Left lung (tissue), 4 donors: ENCODE measurements at regions not wholly inside any gene's neighbourhood (a gene's known extent, or its start where the extent isn't known, plus 50 kb on each side); places are given as distances from the start of the nearest gene placed in this dataset.

Experiments
- ATAC-seq: fragments of 200-7000 bp; cut with Tn5 transposase; one replicate; pipeline ENCODE4 v1.9.1; 2020; ENCODE audit warnings: moderate library complexity
- DNase-seq, 4 donors: peaks; one replicate each; pipeline ENCODE4 v3.0.0-alpha.2; 2013 to 2020
- H3K27ac ChIP-seq, 2 donors: fragments of 200-600 bp; sonication (generic) in 1 of 2; one replicate each; pipeline versions ENCODE4 v1.5.0 to v1.8.0; 2020 to 2021
- H3K27me3 ChIP-seq, 2 donors: fragments of 200-600 bp; sonication (generic) in 1 of 2; one replicate each; pipeline versions ENCODE4 v1.5.0 to v1.8.0; 2020 to 2021
- H3K36me3 ChIP-seq, 2 donors: fragments of 200-600 bp; sonication (generic) in 1 of 2; one replicate each; pipeline versions ENCODE4 v1.5.0 to v1.8.0; 2020 to 2021
- H3K4me1 ChIP-seq, 2 donors: fragments of 200-600 bp; one replicate each; pipeline ENCODE4 v1.8.0; 2021
- H3K4me3 ChIP-seq, 2 donors: fragments of 200-600 bp; sonication (generic) in 1 of 2; one replicate each; pipeline versions ENCODE4 v1.5.0 to v1.8.0; 2020 to 2021; ENCODE audit warnings: mild to moderate bottlenecking in 1 of 2
- H3K9me3 ChIP-seq, 2 donors: fragments of 200-600 bp; sonication (generic) in 1 of 2; one replicate each; pipeline versions ENCODE4 v1.5.0 to v1.8.0; 2020 to 2021
- intact Hi-C, 2 donors: fragments of 100-400 bp; cut with DNase I; formaldehyde crosslinking; loops; one replicate each; pipeline versions ENCODE4 v1.11.2 to v1.14.2; 2022
- TF ChIP-seq, protein P1 (sequence below), 2 donors: fragments of 200-600 bp; sonication (generic) in 1 of 2; IDR thresholded peaks; one replicate each; pipeline versions ENCODE4 v1.5.0 to v1.8.0; 2021; ENCODE audit warnings: antibody characterized with exemption in 2 of 2
- donor health status: DM: no; HTN: yes; CAD: no.
- donor health status: DM: no; HTN: no; CAD: no.

DNA sequence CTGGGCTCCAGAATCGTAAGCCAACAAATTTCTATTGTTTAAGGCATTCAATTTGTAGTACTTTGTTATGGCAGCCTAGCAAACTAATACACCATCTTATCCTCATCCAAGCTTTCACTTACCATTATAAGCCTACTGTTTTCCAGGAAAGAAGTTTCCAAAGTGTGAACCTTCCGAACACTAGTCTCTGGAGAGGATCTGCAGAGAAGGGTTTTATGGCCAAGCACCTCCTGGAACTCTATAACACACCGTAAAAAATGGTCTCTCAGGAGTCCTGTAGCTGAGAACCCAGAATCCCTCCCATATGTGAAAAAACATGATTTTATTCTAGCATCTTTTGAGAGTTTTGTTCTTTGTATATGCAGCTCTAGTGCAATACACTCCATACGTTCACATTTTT lies 142.1 kb downstream of the POSTN start:
- ATAC-seq, result no peak
- Histone ChIP-seq H3K36me3 (no peaks in the 10 kb centered on the region), H3K9me3 (peaks cover 0 to 15% of the 10 kb centered on the region in 2 donors), H3K4me1 (no peaks in the 10 kb centered on the region), H3K27ac (no peak overlapping the region), H3K4me3 (no peak overlapping the region), H3K27me3 (no peaks in the 10 kb centered on the region)
- TF ChIP-seq, protein P1, sequence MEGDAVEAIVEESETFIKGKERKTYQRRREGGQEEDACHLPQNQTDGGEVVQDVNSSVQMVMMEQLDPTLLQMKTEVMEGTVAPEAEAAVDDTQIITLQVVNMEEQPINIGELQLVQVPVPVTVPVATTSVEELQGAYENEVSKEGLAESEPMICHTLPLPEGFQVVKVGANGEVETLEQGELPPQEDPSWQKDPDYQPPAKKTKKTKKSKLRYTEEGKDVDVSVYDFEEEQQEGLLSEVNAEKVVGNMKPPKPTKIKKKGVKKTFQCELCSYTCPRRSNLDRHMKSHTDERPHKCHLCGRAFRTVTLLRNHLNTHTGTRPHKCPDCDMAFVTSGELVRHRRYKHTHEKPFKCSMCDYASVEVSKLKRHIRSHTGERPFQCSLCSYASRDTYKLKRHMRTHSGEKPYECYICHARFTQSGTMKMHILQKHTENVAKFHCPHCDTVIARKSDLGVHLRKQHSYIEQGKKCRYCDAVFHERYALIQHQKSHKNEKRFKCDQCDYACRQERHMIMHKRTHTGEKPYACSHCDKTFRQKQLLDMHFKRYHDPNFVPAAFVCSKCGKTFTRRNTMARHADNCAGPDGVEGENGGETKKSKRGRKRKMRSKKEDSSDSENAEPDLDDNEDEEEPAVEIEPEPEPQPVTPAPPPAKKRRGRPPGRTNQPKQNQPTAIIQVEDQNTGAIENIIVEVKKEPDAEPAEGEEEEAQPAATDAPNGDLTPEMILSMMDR (IDR thresholded peaks at IDR 0.05), result no peak
- intact Hi-C loops, result no loop called here
- DNase-seq, result no peak

DNA sequence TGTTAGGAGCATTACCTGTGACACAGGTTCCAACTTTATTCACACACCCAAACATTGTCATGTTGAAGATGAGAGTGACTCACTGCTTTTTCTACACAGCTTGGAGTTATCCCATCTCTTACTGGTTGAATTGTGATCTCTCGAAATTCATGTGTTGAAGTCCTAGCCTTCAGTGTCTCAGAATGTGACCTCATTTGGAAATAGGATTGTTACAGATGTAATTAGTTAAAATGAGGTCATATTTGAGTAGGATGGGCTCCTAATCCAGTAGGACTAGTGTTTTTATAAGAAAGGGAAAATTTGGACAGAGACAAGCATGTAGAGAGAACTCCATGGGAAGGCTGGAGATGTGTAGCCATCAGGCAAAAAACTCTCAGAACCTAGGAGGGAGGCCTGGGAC lies 142.5 kb downstream of the POSTN start:
- Histone ChIP-seq H3K27ac (no peak overlapping the region), H3K4me1 (no peaks in the 10 kb centered on the region), H3K27me3 (no peaks in the 10 kb centered on the region), H3K4me3 (no peak overlapping the region), H3K36me3 (no peaks in the 10 kb centered on the region), H3K9me3 (peaks cover 0 to 15% of the 10 kb centered on the region in 2 donors)
- DNase-seq (no peak), ATAC-seq (no peak)
- intact Hi-C loops, result no loop called here
- TF ChIP-seq, protein P1 (IDR thresholded peaks at IDR 0.05), result no peak

DNA sequence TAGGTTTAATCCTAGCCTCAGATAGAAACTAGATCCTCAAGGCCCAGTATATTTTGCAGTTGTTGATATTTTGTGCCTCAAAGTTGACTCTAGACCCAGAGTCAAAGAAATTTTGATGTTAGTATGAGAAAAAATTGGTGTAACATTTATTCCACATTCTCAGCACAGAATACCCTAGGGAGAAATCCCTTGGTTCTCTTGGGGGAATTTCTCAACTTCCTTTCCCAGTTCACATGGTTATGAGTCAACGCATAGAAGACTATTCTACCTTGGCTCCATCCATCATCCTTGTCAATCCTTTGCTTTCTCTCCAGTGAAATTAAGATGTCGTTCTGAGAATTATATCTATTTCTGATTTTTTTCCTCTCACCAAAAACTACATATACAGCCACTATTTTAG lies 145.3 kb downstream of the POSTN start:
- no peak for ATAC-seq
- TF ChIP-seq, protein P1 (IDR thresholded peaks at IDR 0.05), result no peak
- H3K27ac ChIP-seq, result no peak overlapping the region
- H3K4me1 ChIP-seq, result no peaks in the 10 kb centered on the region
- H3K4me3 ChIP-seq, result no peak overlapping the region
- intact Hi-C loops, result no loop called here
- no peak for DNase-seq
- no peaks in the 10 kb centered on the region for H3K36me3 ChIP-seq
- no peaks in the 10 kb centered on the region for H3K27me3 ChIP-seq
- H3K9me3 ChIP-seq, result peaks cover 0 to 21% of the 10 kb centered on the region in 2 donors

DNA sequence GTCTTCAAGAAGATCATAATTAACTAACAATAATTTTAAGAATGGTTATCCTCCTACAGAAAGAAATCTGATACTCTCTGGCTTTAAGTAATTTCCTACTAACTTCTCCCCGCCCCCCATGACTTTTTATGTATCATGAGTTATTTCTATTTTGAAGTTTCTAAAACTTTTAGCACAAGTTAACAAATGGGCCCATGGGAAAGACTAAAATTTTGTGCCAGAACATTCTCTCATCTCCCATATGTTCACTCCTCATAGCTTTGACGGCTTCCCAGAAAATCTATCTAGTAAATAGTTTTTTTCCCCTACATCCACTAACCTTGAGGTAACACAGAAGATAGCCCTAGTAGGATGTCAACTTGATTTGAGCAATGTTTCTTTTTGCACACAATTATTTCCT lies 148.3 kb downstream of the POSTN start:
- H3K27me3 ChIP-seq, result no peaks in the 10 kb centered on the region
- H3K4me1 ChIP-seq, result no peaks in the 10 kb centered on the region
- DNase-seq (no peak), ATAC-seq (no peak)
- no peak overlapping the region for H3K27ac ChIP-seq
- TF ChIP-seq, protein P1 (IDR thresholded peaks at IDR 0.05), result no peak
- H3K36me3 ChIP-seq, result no peaks in the 10 kb centered on the region
- no peak overlapping the region for H3K4me3 ChIP-seq
- intact Hi-C loops, result no loop called here
- peaks cover 0 to 18% of the 10 kb centered on the region in 2 donors for H3K9me3 ChIP-seq

DNA sequence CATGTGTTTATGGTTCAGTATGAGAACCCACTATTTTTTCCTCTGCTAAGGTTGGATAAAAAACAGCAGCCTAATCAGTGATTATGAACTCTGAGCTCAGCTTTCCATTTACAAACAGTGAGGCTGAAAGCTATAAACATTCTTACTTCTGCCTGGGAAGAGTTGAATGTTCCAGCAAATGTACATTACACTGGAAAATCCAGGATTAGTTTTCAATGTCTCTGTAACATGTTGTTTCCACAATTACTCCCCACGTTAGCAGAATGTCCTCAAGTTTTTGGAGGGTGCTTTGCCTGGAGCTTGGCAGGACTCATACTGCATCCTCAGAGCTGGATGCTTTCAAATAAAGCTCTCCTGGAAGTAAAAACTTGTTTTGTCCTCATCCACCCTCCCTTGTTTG lies 150.4 kb downstream of the POSTN start:
- DNase-seq (no peak), ATAC-seq (no peak)
- H3K27ac ChIP-seq, result no peak overlapping the region
- H3K36me3 ChIP-seq, result no peaks in the 10 kb centered on the region
- no peaks in the 10 kb centered on the region for H3K27me3 ChIP-seq
- no peaks in the 10 kb centered on the region for H3K4me1 ChIP-seq
- TF ChIP-seq, protein P1 (IDR thresholded peaks at IDR 0.05), result no peak
- peaks cover 0 to 6% of the 10 kb centered on the region in 2 donors for H3K9me3 ChIP-seq
- intact Hi-C loops, result no loop called here
- H3K4me3 ChIP-seq, result no peak overlapping the region
